K562 (cell line): ENCODE measurements at regions not wholly inside any gene's neighbourhood (a gene's known extent, or its start where the extent isn't known, plus 50 kb on each side); places are given as distances from the start of the nearest gene placed in this dataset.

Experiments used
- ATAC-seq: fragments of 200-7000 bp; cut with Tn5 transposase; 3 replicates; pipeline ENCODE4 v1.9.1; 2020; ENCODE audit warnings: moderate library complexity
- BruUV-seq: library from RNA; stranded (reverse); fragments of 400-500 nt; replicated peaks from 2 replicates; lab custom pipeline; 2021; lab: Mats Ljungman, UMichigan
- CTCF ChIA-PET: fragments of 300-600 bp; formaldehyde crosslinking; extraction: SDS; loops from one replicate; lab custom pipeline; 2021; ENCODE audit warnings: low intra/inter-chr PET ratio; lab: Yijun Ruan, JAX
- POLR2A ChIA-PET: fragments of 300-600, 350-650 bp; sonication (Branson Sonifier 250); formaldehyde crosslinking; extraction: SDS; loops from one replicate; lab custom pipeline; 2021; ENCODE audit warnings: antibody characterized with exemption, inconsistent platforms; lab: Yijun Ruan, JAX
- DNase-seq, 4 experiments: peaks; one replicate each; pipeline versions ENCODE4 v3.0.0 to v3.0.0-alpha.2; 2011 to 2018; ENCODE audit warnings: low spot score in 3 of 4, mixed read lengths in 3 of 4; ENCODE audit errors: extremely low read depth in 1 of 4
- FAIRE-seq: peaks from 2 replicates; lab custom pipeline; 2011; peaks lifted over from hg19 to GRCh38; lab: Jason Lieb, UNC
- H2AFZ ChIP-seq: 2 replicates; pipeline ENCODE4 v1.6.0; 2011; ENCODE audit warnings: low read depth, low read length, control low read depth, inconsistent platforms
- H3K27ac ChIP-seq: fragments of 200-600 bp; 3 replicates; pipeline ENCODE4 v1.8.0; 2011; ENCODE audit warnings: low read depth, mild to moderate bottlenecking, control low read depth, inconsistent platforms, low read length, moderate library complexity, mixed read lengths; ENCODE audit errors: extremely low read depth
- H3K27me3 ChIP-seq, 2 experiments: fragments of 300-600 bp in 1 of 2; 2 replicates in 1 of 2; 3 replicates in 1 of 2; pipeline versions ENCODE4 v1.6.0 to v1.8.0; 2011; ENCODE audit warnings: inconsistent platforms in 2 of 2, low read length in 2 of 2, mild to moderate bottlenecking in 1 of 2, mixed read lengths in 1 of 2, moderate library complexity in 1 of 2; ENCODE audit not compliant: control insufficient read depth in 2 of 2, insufficient read depth in 2 of 2
- H3K36me3 ChIP-seq: fragments of 300-600 bp; 3 replicates; pipeline ENCODE4 v1.8.0; 2011; ENCODE audit warnings: mild to moderate bottlenecking, low read length, inconsistent platforms; ENCODE audit not compliant: control insufficient read depth, insufficient read depth
- H3K4me1 ChIP-seq, 2 experiments: fragments of 200-600 bp in 1 of 2; replicated peaks in 1 of 2; 2 replicates in 1 of 2; 3 replicates in 1 of 2; pipeline versions ENCODE4 v1.5.1 to v1.8.0; 2011; ENCODE audit warnings: inconsistent platforms in 2 of 2, low read length in 2 of 2, mild to moderate bottlenecking in 1 of 2, mixed read lengths in 1 of 2, moderate library complexity in 1 of 2; ENCODE audit not compliant: control insufficient read depth in 2 of 2, insufficient read depth in 2 of 2
- H3K4me2 ChIP-seq: 2 replicates; pipeline ENCODE4 v1.6.1; 2011; ENCODE audit warnings: low read length, control low read depth, inconsistent platforms, mixed read lengths; ENCODE audit not compliant: insufficient read depth
- H3K4me3 ChIP-seq: fragments of 200-600 bp; sonication (generic), shearing (Covaris generic); 2 replicates; pipeline ENCODE4 v1.5.1; 2016; ENCODE audit warnings: control low read depth, inconsistent platforms
- H3K79me2 ChIP-seq: fragments of 200-600 bp; 3 replicates; pipeline ENCODE4 v1.8.0; 2011; ENCODE audit warnings: low read length, inconsistent platforms; ENCODE audit not compliant: control insufficient read depth, insufficient read depth
- H3K9ac ChIP-seq, 2 experiments: 2 replicates each; pipeline versions ENCODE4 v1.6.0 to v1.6.1; 2011; ENCODE audit warnings: low read depth in 2 of 2, low read length in 2 of 2, control low read depth in 1 of 2, inconsistent platforms in 1 of 2, mild to moderate bottlenecking in 1 of 2, mixed read lengths in 1 of 2; ENCODE audit not compliant: insufficient read depth in 1 of 2
- H3K9me1 ChIP-seq: one replicate; pipeline ENCODE4 v1.6.0; 2011; ENCODE audit warnings: inconsistent platforms, mild to moderate bottlenecking, low read length, moderate library complexity; ENCODE audit not compliant: control insufficient read depth, insufficient read depth
- H3K9me3 ChIP-seq: replicated peaks from 2 replicates; pipeline ENCODE4 v1.5.1; 2011; ENCODE audit warnings: low read depth, low read length, inconsistent platforms; ENCODE audit not compliant: control insufficient read depth, insufficient read depth
- H4K20me1 ChIP-seq: replicated peaks from 2 replicates; pipeline ENCODE4 v1.6.1; 2011; ENCODE audit warnings: low read length, inconsistent platforms, mixed read lengths; ENCODE audit not compliant: control insufficient read depth, insufficient read depth
- BRD4 ChIP-seq: fragments of 200-600 bp; sonication (generic); IDR thresholded peaks from 2 replicates; pipeline ENCODE4 v1.6.1; 2017; ENCODE audit warnings: inconsistent platforms
- EGR1 ChIP-seq: fragments of 450-650 bp; conservative IDR thresholded peaks from 2 replicates; pipeline ENCODE4 v1.6.1; 2017; ENCODE audit warnings: mild to moderate bottlenecking
- EZH2 ChIP-seq: IDR thresholded peaks from 2 replicates; pipeline ENCODE4 v1.6.1; 2012; ENCODE audit warnings: low read depth, mild to moderate bottlenecking, inconsistent platforms, low read length, borderline replicate concordance
- FOXP1 ChIP-seq: sonication (generic); formaldehyde crosslinking; IDR thresholded peaks from 2 replicates; pipeline ENCODE4 v1.8.0; 2022; ENCODE audit warnings: mild to moderate bottlenecking, missing genetic modification reagents
- MCM5 ChIP-seq: fragments of 450-650 bp; IDR thresholded peaks from 2 replicates; pipeline ENCODE4 v1.6.1; 2016; ENCODE audit warnings: low read depth
- XRCC3 ChIP-seq: fragments of 450-650 bp; IDR thresholded peaks from 2 replicates; pipeline ENCODE4 v1.6.1; 2017; ENCODE audit warnings: mild to moderate bottlenecking, moderate library complexity
- ZFX ChIP-seq: sonication (generic); formaldehyde crosslinking; IDR thresholded peaks from 2 replicates; pipeline ENCODE4 v1.8.0; 2022; ENCODE audit warnings: mild to moderate bottlenecking, missing genetic modification reagents, moderate library complexity
- ZNF449 ChIP-seq: fragments of 250-450 bp; sonication (Bioruptor Pico); IDR thresholded peaks from 2 replicates; pipeline ENCODE4 v1.8.0; 2022; ENCODE audit warnings: moderate library complexity, mild to moderate bottlenecking, inconsistent platforms
- WGBS: fragments of 100-300 bp; shearing (Covaris generic); methylation state at CpG from one replicate; pipeline ENCODE4 v1.1.6; 2016; ENCODE audit warnings: low coverage, mixed read lengths; ENCODE audit not compliant: insufficient coverage; ENCODE audit errors: missing lambda C conversion rate; 5-methylcytosine and 5-hydroxymethylcytosine counted together
- in situ Hi-C: fragments of 300-500 bp; cut with MboI; formaldehyde crosslinking; loops from 4 replicates; pipeline ENCODE4 v1.15.0; 2018; ENCODE audit warnings: inconsistent platforms, mixed read lengths
- intact Hi-C: fragments of 100-400 bp; cut with micrococcal nuclease; formaldehyde crosslinking; loops from 2 replicates; pipeline ENCODE4 v1.14.2; 2022
- TF ChIP-seq, protein P1 (sequence below): sonication (generic); formaldehyde crosslinking; IDR thresholded peaks from 2 replicates; pipeline ENCODE4 v1.8.0; 2023; ENCODE audit warnings: mild to moderate bottlenecking, missing genetic modification reagents

DNA sequence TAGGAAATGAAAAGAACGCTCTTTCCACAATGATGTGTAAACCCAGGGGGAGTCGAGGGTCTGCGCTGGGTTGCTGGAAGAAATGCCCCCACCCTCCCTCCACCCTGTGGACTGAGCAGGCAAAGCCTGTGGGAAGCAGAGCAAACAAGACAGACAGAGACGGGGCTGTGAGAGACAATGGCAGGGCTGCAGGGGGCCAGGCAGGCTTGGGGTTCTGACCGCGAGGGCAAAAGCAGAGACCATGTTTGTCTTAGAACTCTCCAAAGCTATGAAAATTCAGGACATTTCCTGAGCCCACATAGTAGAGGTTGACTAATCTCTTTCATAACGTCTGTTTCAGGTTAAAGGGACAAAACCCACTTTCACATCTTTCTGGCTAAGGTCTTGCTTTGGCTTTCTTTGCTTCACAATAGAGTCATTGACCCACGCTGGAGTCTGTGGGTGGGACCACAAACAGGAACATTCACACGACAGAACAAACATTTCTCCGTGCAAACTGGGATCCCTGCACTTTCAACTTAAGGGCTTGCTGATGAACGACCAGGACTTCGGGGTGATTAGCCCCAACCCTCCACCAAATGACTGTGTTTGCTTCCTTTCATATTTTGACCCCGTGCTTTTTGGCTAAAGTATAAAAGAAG, 156.0 kb upstream of the TPM1 start:
- intact Hi-C loops: no loop called here
- Histone ChIP-seq H3K79me2 (no peaks in the 10 kb centered on the region), H3K9me3 (no peaks in the 10 kb centered on the region), H3K9ac (no peak overlapping the region), H3K9me1 (no peaks in the 10 kb centered on the region), H2AFZ (no peak overlapping the region), H3K36me3 (no peaks in the 10 kb centered on the region), H3K27ac (no peak overlapping the region), H4K20me1 (no peaks in the 10 kb centered on the region), H3K4me2 (no peak overlapping the region), H3K27me3 (peaks cover 5 to 38% of the 10 kb centered on the region in 2 experiments)
- no TSS peak for BruUV-seq
- no peak for ATAC-seq
- TF ChIP-seq MCM5: no peak
- TF ChIP-seq, all 486 proteins: peak for 0
- no peak overlapping the region for H3K4me3 ChIP-seq
- ChIA-PET CTCF (no interaction called here), POLR2A (interaction anchor here (0.5 to 0.6 kb wide), 3 partner anchors 14 to 144 kb away, joined by 3 to 4 read pairs (median 3); no protein-coding TSS in a partner anchor)
- FAIRE-seq (no peak), DNase-seq (no peak)
- in situ Hi-C loops: no loop called here
- H3K4me1 ChIP-seq: no peaks in the 10 kb centered on the region
- under 1% methylated on average over 13 of the region's 13 CpGs for WGBS

DNA sequence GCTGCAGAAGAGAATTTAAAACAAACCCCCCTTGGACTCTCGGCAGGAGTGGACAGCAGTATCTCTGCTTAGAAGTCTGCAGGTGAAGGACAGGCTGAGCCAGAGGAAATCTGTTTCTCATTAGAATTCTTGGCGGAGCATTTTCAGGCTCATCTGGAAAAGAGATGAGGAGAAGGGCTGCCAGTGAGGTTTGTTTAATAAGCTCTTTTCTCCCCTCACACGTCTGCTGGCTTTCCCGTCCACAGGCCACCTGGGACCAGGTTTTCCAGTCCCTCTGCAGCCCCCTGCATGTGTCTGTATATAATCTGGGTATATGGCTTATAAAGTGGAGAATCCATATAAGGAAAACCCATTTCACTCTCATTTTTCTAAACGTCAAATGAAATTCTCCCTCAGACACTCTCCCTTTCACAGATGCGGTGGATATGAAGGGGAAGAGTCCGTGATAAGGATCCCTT, 155.4 kb upstream of the TPM1 start:
- POLR2A ChIA-PET: interaction anchor here (0.5 to 0.7 kb wide), 4 partner anchors 15 to 143 kb away, joined by 3 to 4 read pairs (median 4); no protein-coding TSS in a partner anchor
- no peaks in the 10 kb centered on the region for H3K9me1 ChIP-seq
- H3K9me3 ChIP-seq: no peaks in the 10 kb centered on the region
- H2AFZ ChIP-seq: no peak overlapping the region
- H4K20me1 ChIP-seq: no peaks in the 10 kb centered on the region
- H3K9ac ChIP-seq: no peak overlapping the region
- in situ Hi-C loops (no loop called here), intact Hi-C loops (no loop called here)
- H3K27me3 ChIP-seq: peaks cover 5 to 38% of the 10 kb centered on the region in 2 experiments
- no peaks in the 10 kb centered on the region for H3K4me1 ChIP-seq
- CTCF ChIA-PET: no interaction called here
- FAIRE-seq (no peak), DNase-seq (no peak), ATAC-seq (no peak)
- no peaks in the 10 kb centered on the region for H3K79me2 ChIP-seq
- no peak overlapping the region for H3K4me3 ChIP-seq
- H3K4me2 ChIP-seq: no peak overlapping the region
- no TSS peak for BruUV-seq
- no peaks in the 10 kb centered on the region for H3K36me3 ChIP-seq
- no peak overlapping the region for H3K27ac ChIP-seq
- 0% methylated on average over 7 of the region's 7 CpGs for WGBS
- TF ChIP-seq FOXP1: no peak
- TF ChIP-seq ZFX: no peak
- no peak for TF ChIP-seq XRCC3
- no peak for TF ChIP-seq ZNF449 (CRISPR knock-in tag)
- TF ChIP-seq EZH2: no peak
- no peak for TF ChIP-seq EGR1
- TF ChIP-seq BRD4: no peak
- TF ChIP-seq, protein P1, sequence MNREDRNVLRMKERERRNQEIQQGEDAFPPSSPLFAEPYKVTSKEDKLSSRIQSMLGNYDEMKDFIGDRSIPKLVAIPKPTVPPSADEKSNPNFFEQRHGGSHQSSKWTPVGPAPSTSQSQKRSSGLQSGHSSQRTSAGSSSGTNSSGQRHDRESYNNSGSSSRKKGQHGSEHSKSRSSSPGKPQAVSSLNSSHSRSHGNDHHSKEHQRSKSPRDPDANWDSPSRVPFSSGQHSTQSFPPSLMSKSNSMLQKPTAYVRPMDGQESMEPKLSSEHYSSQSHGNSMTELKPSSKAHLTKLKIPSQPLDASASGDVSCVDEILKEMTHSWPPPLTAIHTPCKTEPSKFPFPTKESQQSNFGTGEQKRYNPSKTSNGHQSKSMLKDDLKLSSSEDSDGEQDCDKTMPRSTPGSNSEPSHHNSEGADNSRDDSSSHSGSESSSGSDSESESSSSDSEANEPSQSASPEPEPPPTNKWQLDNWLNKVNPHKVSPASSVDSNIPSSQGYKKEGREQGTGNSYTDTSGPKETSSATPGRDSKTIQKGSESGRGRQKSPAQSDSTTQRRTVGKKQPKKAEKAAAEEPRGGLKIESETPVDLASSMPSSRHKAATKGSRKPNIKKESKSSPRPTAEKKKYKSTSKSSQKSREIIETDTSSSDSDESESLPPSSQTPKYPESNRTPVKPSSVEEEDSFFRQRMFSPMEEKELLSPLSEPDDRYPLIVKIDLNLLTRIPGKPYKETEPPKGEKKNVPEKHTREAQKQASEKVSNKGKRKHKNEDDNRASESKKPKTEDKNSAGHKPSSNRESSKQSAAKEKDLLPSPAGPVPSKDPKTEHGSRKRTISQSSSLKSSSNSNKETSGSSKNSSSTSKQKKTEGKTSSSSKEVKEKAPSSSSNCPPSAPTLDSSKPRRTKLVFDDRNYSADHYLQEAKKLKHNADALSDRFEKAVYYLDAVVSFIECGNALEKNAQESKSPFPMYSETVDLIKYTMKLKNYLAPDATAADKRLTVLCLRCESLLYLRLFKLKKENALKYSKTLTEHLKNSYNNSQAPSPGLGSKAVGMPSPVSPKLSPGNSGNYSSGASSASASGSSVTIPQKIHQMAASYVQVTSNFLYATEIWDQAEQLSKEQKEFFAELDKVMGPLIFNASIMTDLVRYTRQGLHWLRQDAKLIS (CRISPR knock-in tag): no peak
